GM21367 (cell line): ENCODE measurements at regions not wholly inside any gene's neighbourhood (a gene's known extent, or its start where the extent isn't known, plus 50 kb on each side); places are given as distances from the start of the nearest gene placed in this dataset.
"Not testable (repeated sequence)": the region's sequence is repeated elsewhere in the genome, so short reads cannot be mapped to it uniquely, and the experiment has no call there.

ENCODE experiments used
- ATAC-seq: cut with Tn5 transposase; IDR thresholded peaks from one replicate; pipeline ENCODE4 v1.9.1; 2021; ENCODE audit not compliant: unreplicated experiment

- no peak for ATAC-seq
Measured at GRCh38 chr10:108319434-108320222, 1155.1 kb upstream of the SORCS1 start.

- ATAC-seq: not testable (repeated sequence)
Measured at GRCh38 chr10:108315636-108316035, 1151.1 kb upstream of the SORCS1 start.

DNA sequence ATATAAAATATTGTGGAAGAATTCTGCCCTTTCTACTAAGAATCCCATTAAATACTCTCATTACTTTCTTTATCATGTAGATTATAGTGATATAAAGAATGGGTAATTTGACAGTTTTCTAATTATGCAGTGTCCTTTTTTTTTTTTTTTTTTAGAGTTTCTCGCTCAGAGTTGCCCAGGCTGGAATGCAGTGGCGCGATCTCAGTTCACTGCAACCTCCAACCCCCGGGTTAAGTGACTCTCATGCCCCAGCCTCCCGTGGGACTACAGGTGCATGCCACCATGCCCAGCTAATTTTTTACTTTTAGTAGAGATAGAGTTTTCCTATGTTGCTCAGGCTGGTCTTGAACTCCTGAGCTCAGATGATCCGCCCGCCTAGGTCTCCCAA lies 1143.4 kb upstream of the SORCS1 start:
- ATAC-seq: no peak

GRCh38 chr10:108307250-108307924 lies 1142.9 kb upstream of the SORCS1 start:
- no peak for ATAC-seq

DNA sequence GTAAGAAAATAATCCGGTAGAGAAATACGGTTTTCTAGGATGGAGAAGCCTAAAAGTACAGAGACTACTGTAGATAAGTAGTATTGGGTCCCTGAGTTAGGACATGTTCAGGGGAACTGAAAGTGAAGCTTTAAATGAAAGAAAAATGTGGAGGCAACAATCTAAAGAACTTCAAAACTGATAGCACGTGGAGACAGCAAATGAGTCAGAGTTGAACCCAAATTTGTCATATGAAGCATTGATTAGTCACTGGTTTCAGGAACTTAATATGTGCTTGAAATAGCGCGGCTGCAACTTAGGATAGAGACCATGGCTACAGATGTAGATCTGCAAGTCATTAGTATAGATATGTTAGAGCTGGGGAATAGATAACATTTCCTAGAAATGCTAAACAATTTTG lies 1138.6 kb upstream of the SORCS1 start:
- ATAC-seq: no peak

DNA sequence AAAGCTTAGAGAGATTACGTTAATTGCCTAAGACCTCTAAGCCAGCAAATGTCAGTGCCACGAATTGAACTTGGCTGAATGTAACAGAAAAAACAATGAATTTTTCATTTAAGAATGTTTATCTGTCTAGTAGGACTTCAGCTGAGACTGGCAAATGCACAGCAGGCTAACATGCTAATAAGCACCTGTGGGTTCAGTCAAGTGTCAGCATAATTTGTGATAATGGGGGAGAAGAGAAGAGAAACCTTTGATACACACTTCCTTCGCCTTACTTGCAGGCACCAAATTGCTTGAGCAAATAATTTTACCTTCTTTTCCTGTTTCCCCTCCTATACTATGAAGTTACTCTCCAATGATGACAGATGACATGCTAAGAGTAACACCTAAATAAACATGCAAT lies 1136.5 kb upstream of the SORCS1 start:
- no peak for ATAC-seq

DNA sequence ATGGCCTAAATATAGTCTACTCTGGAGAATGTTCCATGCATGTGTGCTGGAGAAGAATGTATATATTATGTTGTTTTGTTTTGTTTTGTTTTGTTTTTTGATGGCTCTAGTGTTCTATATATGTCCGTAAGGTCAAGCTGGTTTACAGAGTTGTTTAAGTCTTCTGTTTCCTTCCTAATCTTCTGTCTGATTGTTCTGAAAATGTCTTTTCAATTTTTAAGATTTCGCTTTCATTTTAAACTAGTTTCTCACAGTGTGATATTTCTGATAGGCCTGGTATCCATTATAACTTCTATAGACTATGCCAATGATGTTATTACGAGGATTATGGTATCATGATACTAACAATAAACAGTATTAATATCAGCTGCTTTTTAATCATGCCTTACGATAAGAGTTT lies 1126.3 kb upstream of the SORCS1 start:
- no peak for ATAC-seq

DNA sequence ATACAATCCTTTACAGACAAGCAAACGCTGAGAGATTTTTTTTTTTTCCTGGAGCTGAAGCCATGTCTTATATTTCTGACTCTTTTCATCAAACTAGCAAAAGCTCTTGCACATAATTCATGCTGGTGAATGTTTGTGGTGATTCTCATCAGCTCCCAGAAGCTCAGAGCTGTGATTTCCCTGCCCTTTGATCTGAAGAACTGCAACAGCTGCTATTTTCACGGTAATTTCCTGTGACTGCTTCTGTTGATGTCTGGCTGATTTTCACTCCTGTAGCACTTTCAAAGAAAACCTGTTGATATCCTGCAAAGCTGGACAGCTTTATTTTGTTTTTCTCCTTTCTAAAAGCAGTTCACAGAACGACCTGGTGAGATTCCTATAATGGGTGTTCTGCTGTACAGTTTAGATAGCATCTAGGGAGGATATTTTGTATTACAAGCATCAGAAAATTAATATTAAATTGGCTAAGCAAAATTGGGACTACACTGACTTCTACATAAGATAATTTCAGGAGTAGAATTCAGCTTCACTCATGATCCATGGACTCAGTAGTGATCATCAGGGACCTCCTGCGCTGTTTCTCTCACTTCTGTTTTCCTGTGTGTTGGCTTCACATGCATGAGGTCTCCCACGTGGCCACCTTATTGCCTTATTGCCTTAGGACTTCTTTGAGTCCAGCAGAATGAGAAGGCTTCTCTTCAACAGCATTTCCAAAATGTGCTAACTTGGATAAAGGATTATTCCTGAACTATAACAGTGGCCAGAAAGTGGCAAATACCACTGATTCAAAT lies 1111.6 kb upstream of the SORCS1 start:
- ATAC-seq: no peak

DNA sequence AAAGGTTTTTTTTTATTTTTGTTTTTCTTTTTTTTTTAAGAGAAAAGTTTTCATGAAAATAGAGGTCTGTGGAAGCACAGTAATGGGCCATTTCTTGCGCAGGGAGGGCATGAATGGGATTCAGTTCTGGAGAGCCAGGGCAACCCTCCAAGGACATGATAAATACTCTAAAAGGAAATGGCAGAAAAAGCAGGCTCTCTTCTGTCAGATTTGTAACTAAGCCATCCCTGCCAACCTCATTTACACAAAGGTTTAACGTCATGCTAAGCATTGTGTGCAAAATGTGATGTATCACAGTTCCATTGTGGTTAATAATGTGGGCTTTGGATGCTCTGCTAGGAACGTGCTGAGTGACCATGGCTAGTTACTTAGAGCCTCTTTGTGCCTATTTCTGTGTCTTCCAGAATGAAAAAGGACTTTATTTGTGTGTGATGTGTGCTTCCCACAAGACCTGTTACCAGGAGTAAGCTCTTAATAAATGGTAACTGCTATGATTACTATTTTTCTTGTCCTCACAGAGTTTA lies 1095.9 kb upstream of the SORCS1 start:
- ATAC-seq: no peak

- no peak for ATAC-seq
Measured at GRCh38 chr10:108254089-108254488, 1089.6 kb upstream of the SORCS1 start.

GRCh38 chr10:108252771-108253170 lies 1088.3 kb upstream of the SORCS1 start:
- ATAC-seq: no peak

DNA sequence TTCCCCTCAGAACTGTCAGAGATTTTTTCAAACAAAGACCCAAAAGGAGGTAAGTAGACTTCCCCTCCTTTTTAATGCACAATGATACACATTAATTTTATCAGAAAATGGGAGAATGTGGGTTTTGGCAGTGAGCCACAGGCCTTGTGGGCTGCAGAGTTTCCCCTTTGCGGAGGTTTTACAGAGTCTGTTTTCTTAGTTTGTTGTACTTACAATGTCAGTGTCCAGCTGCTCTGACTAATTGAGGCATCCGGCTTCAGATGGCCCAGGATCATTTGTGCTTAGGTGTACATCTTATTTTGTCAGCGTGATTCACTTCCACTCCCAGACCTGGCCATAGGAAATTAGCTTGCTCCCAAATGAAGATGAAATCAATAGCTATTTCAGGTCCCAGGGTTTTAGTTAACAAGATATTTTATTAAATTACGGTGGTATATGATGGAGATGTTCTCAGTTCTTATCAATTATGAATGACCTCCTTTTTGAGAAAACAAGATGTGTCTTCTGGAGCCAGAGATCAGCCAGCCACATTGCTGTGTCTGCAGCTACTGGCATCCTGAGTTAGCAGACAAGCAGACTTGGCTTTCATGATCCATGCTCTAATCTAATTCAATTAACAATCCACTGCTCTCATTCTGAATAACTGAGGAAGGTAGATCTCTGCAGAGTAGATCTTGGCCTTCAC lies 1086.6 kb upstream of the SORCS1 start:
- no peak for ATAC-seq

DNA sequence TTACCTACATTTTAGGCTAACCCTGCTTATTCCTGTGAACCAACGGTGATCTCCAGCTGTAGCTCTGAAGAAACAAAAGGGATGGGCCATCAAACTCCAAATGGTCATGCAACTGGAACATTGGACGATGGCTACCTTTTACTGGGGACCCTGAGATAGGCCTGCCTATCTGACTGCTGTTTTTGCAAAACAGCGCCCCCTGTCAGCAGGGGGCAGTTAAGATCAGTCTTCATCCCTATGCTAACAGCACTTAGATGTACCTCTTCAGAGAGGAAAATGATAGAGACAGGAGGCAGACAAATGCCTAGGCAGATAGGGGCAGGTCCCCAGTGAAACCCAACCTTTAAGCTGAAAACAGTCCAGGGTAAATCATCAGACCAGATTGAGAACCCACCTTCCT lies 1085.4 kb upstream of the SORCS1 start:
- no peak for ATAC-seq

DNA sequence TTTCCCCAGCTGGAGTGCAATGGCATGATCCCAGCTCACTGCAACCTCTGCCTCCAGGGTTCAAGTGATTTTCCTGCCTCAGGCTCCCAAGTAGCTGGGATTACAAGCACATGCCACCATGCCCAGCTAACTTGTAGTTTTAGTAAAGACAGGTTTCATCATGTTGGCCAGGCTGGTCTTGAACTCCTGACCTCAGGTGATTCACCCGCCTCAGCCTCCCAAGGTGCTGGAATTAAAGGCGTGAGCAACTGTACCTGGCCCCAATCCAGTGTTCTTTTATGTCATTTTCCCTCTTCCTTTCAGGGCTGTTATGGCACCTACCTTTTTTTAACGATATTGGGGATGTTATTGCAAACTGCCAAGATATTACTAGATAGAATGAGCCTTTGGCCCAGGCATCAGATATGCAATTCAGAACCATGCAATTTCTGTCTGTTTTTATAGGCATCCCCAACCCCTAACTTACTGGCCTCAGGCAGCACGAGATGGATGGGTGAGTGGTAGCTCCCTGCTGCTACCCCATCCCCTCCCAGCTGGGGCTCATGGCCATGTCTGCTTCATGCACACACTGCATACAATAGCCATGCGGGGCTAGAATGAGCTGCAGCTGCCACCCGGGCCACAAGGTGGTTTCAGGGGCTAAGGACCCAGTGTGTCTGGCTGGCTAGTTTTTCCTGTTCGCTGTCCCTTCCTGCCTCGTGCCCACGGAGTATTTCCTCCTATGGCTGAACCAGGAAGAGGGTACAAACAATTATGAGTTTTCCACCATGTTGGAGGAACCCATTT lies 1080.1 kb upstream of the SORCS1 start:
- no peak for ATAC-seq

- no peak for ATAC-seq
Measured at GRCh38 chr10:108241166-108241565, 1076.7 kb upstream of the SORCS1 start.

DNA sequence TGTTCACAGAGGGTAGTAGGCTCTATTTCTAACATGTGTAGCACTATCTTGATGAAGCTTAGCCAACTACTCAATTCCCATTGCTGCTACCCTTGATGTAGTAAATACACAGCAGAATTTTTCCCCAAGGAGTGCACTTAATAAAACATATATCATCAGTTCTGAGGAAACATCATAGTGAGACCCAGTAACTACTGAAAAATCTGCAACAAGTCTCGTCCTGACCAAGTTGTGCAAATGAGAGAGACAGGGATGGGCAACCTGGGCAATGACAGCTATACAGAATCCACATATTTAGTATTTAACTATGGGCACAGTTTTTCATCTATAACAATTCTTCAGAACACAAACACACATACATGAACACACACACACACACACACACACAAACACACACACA lies 1073.8 kb upstream of the SORCS1 start:
- ATAC-seq: no peak

DNA sequence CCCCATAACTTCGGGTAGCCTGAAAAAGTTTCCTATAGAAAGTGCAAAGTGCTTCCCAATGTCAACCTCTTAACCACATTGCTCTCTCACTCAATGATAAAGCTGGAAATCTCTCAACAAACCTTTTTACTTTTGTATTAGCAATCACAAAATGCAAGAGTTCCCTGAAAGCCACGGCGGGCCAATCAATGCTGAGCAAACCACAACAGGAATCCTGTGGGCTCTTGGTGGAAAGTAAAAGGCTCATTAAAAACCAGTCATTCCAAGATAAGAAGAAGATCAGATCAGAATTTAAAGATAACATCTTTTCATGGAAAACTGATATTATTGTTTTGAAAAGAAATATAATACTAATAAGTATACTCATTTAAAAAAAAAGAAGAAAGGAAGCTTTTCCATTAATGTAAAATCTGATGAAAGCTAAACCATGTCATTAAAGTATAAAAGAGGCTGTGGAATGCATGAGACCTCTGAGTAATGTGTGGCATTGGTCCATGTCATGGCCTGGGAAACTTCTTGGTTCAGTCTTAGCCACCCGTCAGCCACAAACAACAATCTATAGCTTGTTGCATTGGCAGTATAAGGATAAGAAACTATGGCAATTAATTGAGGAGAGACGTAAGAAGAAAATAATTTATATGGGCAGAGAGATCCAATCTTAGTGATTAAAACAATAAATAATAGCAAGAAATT lies 1066.1 kb upstream of the SORCS1 start:
- no peak for ATAC-seq

- ATAC-seq: no peak
Measured at GRCh38 chr10:108208732-108209131, 1044.2 kb upstream of the SORCS1 start.

- ATAC-seq: no peak
Measured at GRCh38 chr10:108208038-108208437, 1043.5 kb upstream of the SORCS1 start.
